SJCRH30 (cell line): ENCODE measurements at regions not wholly inside any gene's neighbourhood (a gene's known extent, or its start where the extent isn't known, plus 50 kb on each side); places are given as distances from the start of the nearest gene placed in this dataset.

Experiments used
- DNase-seq, 2 experiments: peaks; one replicate each; pipeline ENCODE4 v3.0.0-alpha.2; 2015 to 2020
- H3K27ac ChIP-seq: fragments of 250-450 bp; sonication (Bioruptor Pico); 2 replicates; pipeline ENCODE4 v1.5.1; 2020; ENCODE audit warnings: mild to moderate bottlenecking, moderate library complexity
- H3K27me3 ChIP-seq: fragments of 250-450 bp; sonication (Bioruptor Pico); 2 replicates; pipeline ENCODE4 v1.5.1; 2020; ENCODE audit warnings: mild to moderate bottlenecking, moderate library complexity
- H3K36me3 ChIP-seq: fragments of 250-450 bp; sonication (Bioruptor Pico); 2 replicates; pipeline ENCODE4 v1.5.1; 2020; ENCODE audit warnings: mild to moderate bottlenecking, moderate library complexity
- H3K4me1 ChIP-seq: fragments of 250-450 bp; sonication (Bioruptor Pico); 2 replicates; pipeline ENCODE4 v1.5.1; 2020; ENCODE audit warnings: mild to moderate bottlenecking, moderate library complexity
- H3K4me3 ChIP-seq: fragments of 250-450 bp; sonication (Bioruptor Pico); 2 replicates; pipeline ENCODE4 v1.5.1; 2020; ENCODE audit warnings: mild to moderate bottlenecking, moderate library complexity
- H3K9me3 ChIP-seq: fragments of 250-450 bp; sonication (Bioruptor Pico); replicated peaks from 2 replicates; pipeline ENCODE4 v1.5.1; 2020; ENCODE audit warnings: mild to moderate bottlenecking, moderate library complexity

- peaks cover 36% of the 10 kb centered on the region for H3K4me1 ChIP-seq
- peak overlapping the region; percentile 76 for H3K27ac ChIP-seq
- H3K4me3 ChIP-seq, result no peak overlapping the region
- H3K27me3 ChIP-seq, result no peaks in the 10 kb centered on the region
- DNase-seq, result peak; percentile 77 to 84
- no peaks in the 10 kb centered on the region for H3K9me3 ChIP-seq
- no peaks in the 10 kb centered on the region for H3K36me3 ChIP-seq
Observed at GRCh38 chr11:113553235-113553634, 78.0 kb upstream of the DRD2 start.

DNA sequence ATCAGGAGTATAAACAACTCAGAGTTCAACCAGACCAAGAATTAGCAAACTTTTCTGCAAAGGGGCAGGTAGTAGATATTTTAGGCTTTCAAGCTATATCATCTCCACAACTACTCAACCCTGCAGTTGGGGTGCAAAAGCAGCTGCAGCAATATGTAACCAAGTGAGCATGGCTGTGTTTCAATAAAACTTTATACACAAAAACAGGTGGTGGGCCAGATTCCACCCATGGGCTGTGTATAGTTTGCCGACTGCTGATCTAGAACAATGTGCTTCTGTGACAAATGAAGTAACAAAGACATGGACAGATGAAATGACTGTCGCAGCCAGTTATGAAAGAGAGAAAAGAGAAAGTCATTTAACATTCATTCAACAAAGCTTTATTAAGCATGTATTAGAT is 77.1 kb upstream of the DRD2 start:
- H3K27ac ChIP-seq, result peak overlapping the region; percentile 76
- DNase-seq, result peak in 1 of 2 experiments; percentile 54
- no peaks in the 10 kb centered on the region for H3K9me3 ChIP-seq
- no peak overlapping the region for H3K4me3 ChIP-seq
- no peaks in the 10 kb centered on the region for H3K36me3 ChIP-seq
- H3K4me1 ChIP-seq, result peaks cover 43% of the 10 kb centered on the region
- H3K27me3 ChIP-seq, result no peaks in the 10 kb centered on the region

DNA sequence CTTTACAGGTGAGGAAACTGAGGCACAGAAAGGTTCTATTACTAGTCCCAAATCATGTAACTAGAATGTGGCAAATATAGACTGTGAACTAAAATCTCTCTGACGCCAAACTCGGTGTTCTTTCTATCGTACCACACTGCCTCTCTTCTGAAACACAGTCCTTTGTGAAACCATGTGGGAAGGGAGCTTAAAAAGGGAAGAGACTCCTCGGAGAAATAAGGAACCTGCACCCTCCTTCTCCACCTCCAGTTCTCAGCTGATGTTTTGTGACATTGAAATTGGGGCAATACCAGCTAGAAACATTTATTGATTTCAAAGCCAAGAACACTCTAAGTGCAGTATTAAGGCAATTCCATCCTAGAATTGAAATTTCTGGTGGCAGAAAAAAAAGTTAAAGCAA is 76.4 kb upstream of the DRD2 start:
- H3K4me3 ChIP-seq, result no peak overlapping the region
- no peak overlapping the region for H3K27ac ChIP-seq
- no peak for DNase-seq
- H3K9me3 ChIP-seq, result no peaks in the 10 kb centered on the region
- H3K4me1 ChIP-seq, result peaks cover 49% of the 10 kb centered on the region
- H3K36me3 ChIP-seq, result no peaks in the 10 kb centered on the region
- no peaks in the 10 kb centered on the region for H3K27me3 ChIP-seq

DNA sequence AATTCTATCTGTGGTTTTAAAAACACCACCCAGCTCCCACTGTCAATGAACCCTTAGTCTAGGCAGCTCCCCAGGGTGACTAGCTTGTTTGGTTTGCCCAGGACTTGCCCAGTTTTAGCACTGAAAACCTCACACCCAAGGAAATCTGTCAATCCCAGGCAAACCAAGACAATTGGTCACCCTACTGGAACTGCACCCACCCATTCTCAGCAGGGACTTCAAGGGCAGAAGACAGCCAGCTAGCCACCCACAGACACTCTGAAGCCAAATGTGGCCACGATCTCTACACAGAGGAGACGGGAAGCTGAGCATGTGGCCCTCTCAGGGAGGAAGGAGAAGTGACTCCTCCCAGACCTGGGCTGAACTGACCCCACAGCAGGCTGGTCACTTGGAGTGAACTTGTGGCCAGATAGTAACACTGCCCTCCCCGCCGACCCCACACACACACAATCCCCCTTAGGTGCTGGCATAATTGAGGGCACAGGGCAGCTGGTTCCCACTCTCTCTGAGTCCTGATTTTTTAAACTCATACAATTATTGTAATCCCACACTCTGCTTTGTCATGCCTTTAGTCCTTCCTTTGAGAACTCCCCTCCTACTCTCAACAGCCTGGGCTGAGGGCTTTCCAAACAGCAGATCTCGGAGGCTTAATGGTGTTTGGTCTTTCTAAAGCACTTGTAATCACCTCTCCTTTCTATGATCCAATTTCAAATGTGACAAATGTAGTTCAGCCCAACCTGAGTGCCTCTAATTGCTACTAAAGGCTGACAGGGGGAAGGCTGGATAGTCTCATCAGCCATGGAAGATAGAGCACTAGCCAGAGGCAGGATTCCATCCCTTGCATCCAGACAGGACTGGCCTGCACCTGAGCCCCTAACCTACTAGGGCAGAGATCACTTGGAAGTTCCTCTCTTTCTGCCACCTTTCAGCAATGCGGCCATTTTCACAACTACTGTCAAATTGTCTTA is 74.7 kb upstream of the DRD2 start:
- H3K4me1 ChIP-seq, result peaks cover 42% of the 10 kb centered on the region
- no peaks in the 10 kb centered on the region for H3K9me3 ChIP-seq
- no peak overlapping the region for H3K27ac ChIP-seq

DNA sequence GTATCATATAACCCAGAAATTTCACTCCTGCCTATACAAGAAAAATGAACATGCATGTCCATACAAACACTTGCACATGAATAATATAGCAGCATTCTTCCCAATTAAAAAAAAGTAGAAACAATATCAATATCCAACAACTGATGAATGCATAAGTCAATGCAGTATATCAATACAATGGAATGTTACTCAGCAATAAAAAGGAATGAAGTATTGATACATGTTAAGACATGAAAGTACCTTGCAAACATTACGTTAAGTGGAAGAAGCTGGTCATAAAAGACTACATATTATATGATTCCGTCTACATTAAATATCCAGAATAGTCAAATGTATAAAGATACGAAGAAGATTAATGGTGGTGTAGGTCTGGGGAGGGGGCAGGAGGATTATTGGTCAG is 73.9 kb upstream of the DRD2 start:
- Histone ChIP-seq H3K27me3 (no peaks in the 10 kb centered on the region), H3K4me3 (no peak overlapping the region), H3K9me3 (no peaks in the 10 kb centered on the region), H3K4me1 (peaks cover 35% of the 10 kb centered on the region), H3K36me3 (no peaks in the 10 kb centered on the region), H3K27ac (no peak overlapping the region)
- no peak for DNase-seq

More for the DNA sequence above, 74.7 kb upstream of the DRD2 start:
- Histone ChIP-seq H3K36me3 (no peaks in the 10 kb centered on the region), H3K27me3 (no peaks in the 10 kb centered on the region), H3K4me3 (no peak overlapping the region)
- DNase-seq, result no peak

DNA sequence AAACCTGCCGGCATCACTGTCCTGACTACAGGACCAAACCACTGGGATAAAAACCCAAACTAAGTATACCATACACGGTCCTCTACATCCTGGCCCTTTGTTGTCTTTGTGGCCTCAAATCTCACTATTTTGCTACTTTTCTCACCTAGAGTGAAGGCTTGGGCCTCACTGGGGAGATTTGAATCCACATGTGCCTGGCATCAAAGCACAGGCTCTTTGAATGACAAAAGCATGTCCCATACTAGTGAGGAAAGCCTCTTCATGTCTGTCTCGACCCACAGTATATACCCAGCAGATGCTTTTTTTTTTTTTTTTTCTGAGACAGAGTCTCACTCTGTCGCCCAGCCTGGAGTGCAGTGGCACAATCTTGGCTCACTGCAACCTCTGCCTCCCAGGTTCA is 72.5 kb upstream of the DRD2 start:
- no peak for DNase-seq
- Histone ChIP-seq H3K27me3 (no peaks in the 10 kb centered on the region), H3K36me3 (no peaks in the 10 kb centered on the region), H3K27ac (no peak overlapping the region; the same call in 1 of the 2 replicates), H3K9me3 (no peaks in the 10 kb centered on the region), H3K4me1 (peaks cover 25% of the 10 kb centered on the region), H3K4me3 (no peak overlapping the region)

DNA sequence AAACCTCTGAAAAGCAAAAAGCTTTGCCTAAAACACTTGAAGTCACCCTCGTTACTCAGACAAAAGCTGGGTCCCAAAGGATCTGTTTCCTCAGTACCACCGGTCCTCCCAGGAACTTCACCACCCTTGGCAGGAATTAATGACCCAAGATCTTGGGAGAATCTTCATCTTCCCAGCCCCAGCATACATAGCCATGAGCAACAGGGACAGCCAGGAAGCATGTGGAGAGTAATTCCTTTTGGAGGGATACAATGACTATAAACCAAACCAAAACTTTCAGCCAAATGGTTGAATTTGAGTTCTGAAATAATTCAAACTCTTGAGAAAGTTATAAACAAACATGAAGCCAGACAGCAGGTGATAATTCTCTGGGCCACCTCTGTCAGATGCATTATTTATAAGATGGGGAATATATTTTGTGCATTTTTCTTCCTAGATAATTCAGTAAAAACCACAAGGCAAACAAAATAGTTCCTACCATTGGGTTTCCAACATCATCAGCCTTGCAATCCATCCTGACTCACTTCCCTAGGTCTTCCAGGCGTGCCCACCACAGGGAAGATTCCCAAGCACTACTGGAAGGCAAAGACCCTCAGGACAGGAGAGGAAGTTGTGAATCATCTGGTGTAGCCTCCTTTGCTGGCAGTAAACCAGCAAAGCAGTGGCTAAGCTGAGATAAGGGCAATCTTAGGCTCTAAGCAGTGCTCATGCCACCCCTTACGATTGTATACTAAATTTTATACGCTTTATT is 71.7 kb upstream of the DRD2 start:
- H3K27ac ChIP-seq, result peak overlapping the region; percentile 28; the same call in 1 of the 2 replicates
- H3K36me3 ChIP-seq, result no peaks in the 10 kb centered on the region
- peak; percentile 51 to 57 for DNase-seq

DNA sequence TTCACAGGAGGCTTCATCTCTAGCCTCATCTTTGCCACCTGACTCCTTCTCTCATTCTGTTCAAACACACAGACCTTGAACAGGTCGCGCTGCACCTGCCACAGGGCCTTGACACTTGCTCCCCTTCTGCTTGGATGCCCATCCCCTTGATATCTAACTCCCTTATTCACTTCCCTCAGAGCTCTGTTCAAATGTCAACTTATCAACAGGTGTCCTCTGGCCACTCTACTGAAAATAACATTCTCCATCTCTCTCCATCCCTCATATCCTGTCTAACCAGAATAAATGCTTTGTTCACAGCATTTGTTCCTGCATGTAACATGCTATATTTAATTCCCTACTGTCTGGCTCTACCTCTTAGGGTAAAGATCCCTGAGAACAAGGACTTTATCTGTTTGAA is 67.2 kb upstream of the DRD2 start:
- Histone ChIP-seq H3K36me3 (no peaks in the 10 kb centered on the region), H3K4me1 (peaks cover 23% of the 10 kb centered on the region), H3K4me3 (no peak overlapping the region), H3K9me3 (no peaks in the 10 kb centered on the region), H3K27ac (no peak overlapping the region), H3K27me3 (no peaks in the 10 kb centered on the region)
- DNase-seq, result no peak

More for the DNA sequence above, 71.7 kb upstream of the DRD2 start:
- H3K4me1 ChIP-seq, result peaks cover 20% of the 10 kb centered on the region
- no peaks in the 10 kb centered on the region for H3K27me3 ChIP-seq
- H3K9me3 ChIP-seq, result no peaks in the 10 kb centered on the region
- no peak overlapping the region for H3K4me3 ChIP-seq

DNA sequence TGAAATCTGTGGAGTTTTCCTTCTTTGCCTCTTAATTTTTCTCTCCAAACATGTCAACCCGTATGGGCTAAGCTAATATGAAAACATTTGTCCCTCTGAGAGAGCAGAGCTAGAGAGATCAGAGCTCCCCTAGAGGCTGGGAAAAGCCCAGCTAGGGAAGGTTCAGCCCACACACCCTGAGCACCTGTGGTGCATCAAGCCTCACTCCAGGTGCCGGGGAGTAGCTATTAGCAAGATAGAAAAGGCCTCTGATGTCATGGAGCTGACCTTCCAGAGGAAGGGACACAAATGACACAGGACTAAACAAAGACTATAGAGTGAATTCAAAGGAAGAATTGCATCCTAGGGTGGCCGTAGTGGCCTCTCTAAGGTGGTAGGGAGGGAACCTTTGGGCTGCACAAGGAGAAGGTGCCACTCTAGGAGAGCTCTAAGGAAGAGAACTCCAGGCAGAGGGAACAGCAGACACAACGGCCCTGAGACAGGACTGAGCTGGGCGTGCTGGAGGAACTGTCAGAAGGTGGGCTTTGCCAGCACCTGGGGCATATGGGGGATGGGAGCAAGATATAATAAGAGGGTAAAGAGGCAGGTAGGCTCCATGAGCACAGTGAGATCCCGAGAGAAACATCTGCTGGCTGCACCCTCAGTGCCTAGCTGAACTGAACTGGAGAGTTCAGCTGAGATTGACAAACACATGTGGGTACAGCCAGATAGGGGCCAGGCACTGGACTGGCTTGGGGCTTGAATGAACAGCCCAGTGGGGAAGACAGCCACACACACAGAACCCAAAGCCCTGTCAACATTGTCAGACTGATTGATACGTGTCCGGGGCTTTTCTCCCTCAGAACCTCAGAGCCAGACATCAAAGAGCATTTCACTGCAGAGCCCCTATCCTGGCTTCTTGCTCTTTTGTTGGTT is 65.5 kb upstream of the DRD2 start:
- Histone ChIP-seq H3K36me3 (no peaks in the 10 kb centered on the region), H3K4me1 (peaks cover 13% of the 10 kb centered on the region), H3K9me3 (no peaks in the 10 kb centered on the region), H3K4me3 (no peak overlapping the region), H3K27ac (no peak overlapping the region), H3K27me3 (no peaks in the 10 kb centered on the region)
- peak; percentile 38 to 65 for DNase-seq

- H3K27me3 ChIP-seq, result no peaks in the 10 kb centered on the region
- no peak overlapping the region for H3K27ac ChIP-seq
- peaks cover 13% of the 10 kb centered on the region for H3K4me1 ChIP-seq
- no peak overlapping the region for H3K4me3 ChIP-seq
- H3K9me3 ChIP-seq, result no peaks in the 10 kb centered on the region
- no peak for DNase-seq
- no peaks in the 10 kb centered on the region for H3K36me3 ChIP-seq
Observed at GRCh38 chr11:113538451-113539412, 63.5 kb upstream of the DRD2 start.

GRCh38 chr11:113534625-113535024 is 59.4 kb upstream of the DRD2 start:
- H3K27ac ChIP-seq, result no peak overlapping the region
- no peaks in the 10 kb centered on the region; the same call in 1 of the 2 replicates for H3K4me1 ChIP-seq
- H3K36me3 ChIP-seq, result no peaks in the 10 kb centered on the region
- no peaks in the 10 kb centered on the region for H3K27me3 ChIP-seq
- no peak for DNase-seq
- no peak overlapping the region for H3K4me3 ChIP-seq
- H3K9me3 ChIP-seq, result no peaks in the 10 kb centered on the region

- DNase-seq, result no peak
- Histone ChIP-seq H3K27me3 (no peaks in the 10 kb centered on the region), H3K27ac (no peak overlapping the region), H3K9me3 (no peaks in the 10 kb centered on the region), H3K4me3 (no peak overlapping the region), H3K4me1 (no peaks in the 10 kb centered on the region; the same call in 1 of the 2 replicates), H3K36me3 (no peaks in the 10 kb centered on the region)
Observed at GRCh38 chr11:113533425-113533698, 58.2 kb upstream of the DRD2 start.

DNA sequence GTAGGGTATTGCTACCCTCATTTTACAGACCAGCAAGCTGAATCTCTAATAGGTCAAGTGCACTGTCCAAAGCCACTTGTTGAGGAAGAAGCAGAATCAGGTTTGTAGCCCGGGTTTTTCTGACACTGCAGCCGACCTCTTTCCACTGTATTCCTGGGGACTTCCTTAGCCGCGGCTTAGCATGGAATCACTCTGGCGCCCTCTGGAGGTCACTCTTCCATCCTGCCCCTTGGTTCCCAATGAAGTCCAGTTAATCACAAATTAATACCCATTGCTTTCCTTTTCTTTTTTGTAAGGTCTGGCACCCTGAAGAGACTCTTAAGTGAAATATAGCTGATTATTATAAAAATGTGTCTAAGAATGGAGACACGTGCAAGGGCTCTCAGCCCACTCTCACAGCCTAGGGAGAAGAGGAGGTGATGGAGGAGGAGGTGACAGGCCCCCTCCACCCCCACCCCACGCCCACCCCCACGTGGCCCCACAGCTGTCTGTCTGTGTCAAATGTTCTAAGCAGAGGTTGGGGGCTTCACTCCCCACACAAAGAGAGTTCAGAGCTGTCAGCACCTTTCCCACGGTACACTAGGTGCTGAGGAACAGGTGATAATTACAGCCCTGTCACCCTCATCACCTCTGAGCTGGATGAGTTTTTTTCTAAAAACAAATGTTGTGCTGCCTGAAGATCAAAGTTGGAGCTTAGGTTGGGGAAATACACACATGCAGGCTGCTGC is 57.7 kb upstream of the DRD2 start:
- H3K4me1 ChIP-seq, result no peaks in the 10 kb centered on the region; the same call in 1 of the 2 replicates
- H3K27me3 ChIP-seq, result no peaks in the 10 kb centered on the region
- H3K4me3 ChIP-seq, result no peak overlapping the region
- no peaks in the 10 kb centered on the region for H3K9me3 ChIP-seq
- no peaks in the 10 kb centered on the region for H3K36me3 ChIP-seq
- DNase-seq, result peak; percentile 69 to 85
- H3K27ac ChIP-seq, result no peak overlapping the region
